ENCODE measurements at regions not wholly inside any gene's neighbourhood (a gene's known extent, or its start where the extent isn't known, plus 50 kb on each side); places are given as distances from the start of the nearest gene placed in this dataset.
A peak's percentile ranks its signal among the peaks of the same experiment; 100 is the strongest.

- no peak overlapping the region for H3K27ac ChIP-seq (ENCODE audit: low read depth, low read length)
- TF ChIP-seq, protein P1, sequence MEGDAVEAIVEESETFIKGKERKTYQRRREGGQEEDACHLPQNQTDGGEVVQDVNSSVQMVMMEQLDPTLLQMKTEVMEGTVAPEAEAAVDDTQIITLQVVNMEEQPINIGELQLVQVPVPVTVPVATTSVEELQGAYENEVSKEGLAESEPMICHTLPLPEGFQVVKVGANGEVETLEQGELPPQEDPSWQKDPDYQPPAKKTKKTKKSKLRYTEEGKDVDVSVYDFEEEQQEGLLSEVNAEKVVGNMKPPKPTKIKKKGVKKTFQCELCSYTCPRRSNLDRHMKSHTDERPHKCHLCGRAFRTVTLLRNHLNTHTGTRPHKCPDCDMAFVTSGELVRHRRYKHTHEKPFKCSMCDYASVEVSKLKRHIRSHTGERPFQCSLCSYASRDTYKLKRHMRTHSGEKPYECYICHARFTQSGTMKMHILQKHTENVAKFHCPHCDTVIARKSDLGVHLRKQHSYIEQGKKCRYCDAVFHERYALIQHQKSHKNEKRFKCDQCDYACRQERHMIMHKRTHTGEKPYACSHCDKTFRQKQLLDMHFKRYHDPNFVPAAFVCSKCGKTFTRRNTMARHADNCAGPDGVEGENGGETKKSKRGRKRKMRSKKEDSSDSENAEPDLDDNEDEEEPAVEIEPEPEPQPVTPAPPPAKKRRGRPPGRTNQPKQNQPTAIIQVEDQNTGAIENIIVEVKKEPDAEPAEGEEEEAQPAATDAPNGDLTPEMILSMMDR (IDR thresholded peaks at IDR 0.05; ENCODE audit: low read depth, low read length): no peak
- H3K27me3 ChIP-seq (ENCODE audit: control insufficient read depth, insufficient read depth, low read length): no peaks in the 10 kb centered on the region
- CTCF ChIA-PET: interaction anchor here (0.7 kb wide), 1 partner anchor 50 kb away, joined by 6 read pairs; no protein-coding TSS in a partner anchor
- no peak overlapping the region for H3K4me3 ChIP-seq (ENCODE audit: low read depth, low read length)
- POLR2A ChIA-PET: interaction anchor here (0.6 kb wide), 1 partner anchor 96 kb away, joined by 3 read pairs; no protein-coding TSS in a partner anchor
- DNase-seq (ENCODE audit: low read depth, low spot score): no peak
- no peaks in the 10 kb centered on the region for H3K9me3 ChIP-seq (ENCODE audit: control insufficient read depth, insufficient read depth, low read length)
These were observed 63.8 kb downstream of the IRF2BPL start for GRCh38 chr14:76964695-76965094.

DNA sequence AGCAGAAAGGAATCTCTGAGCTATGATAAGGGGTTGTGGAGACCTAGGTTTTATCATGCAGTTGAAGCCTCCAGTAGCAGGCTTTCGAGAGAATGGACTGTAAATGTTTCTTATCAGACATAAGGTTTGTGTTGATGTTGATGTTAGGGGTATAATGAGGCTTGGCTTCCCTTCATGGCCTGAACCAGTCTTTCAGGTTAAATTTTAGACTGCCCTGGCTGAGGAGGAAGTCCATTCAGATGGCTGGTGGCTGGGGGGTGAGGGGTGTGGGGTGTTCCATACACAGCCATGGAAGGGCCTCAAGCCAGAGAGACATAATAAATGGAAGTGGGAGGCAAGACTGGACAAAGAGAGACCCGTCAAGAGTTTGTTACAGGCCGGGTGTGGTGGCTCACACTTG lies 65.1 kb downstream of the IRF2BPL start:
- no peak overlapping the region for H3K4me3 ChIP-seq (ENCODE audit: low read depth, low read length)
- TF ChIP-seq, protein P1 (IDR thresholded peaks at IDR 0.05; ENCODE audit: low read depth, low read length): no peak
- H3K9me3 ChIP-seq (ENCODE audit: control insufficient read depth, insufficient read depth, low read length): no peaks in the 10 kb centered on the region
- no peak for DNase-seq (ENCODE audit: low read depth, low spot score)
- no peaks in the 10 kb centered on the region for H3K27me3 ChIP-seq (ENCODE audit: control insufficient read depth, insufficient read depth, low read length)
- POLR2A ChIA-PET: no interaction called here
- CTCF ChIA-PET: interaction anchor here (2.8 to 3.1 kb wide), 2 partner anchors 46 to 90 kb away, joined by 11 to 16 read pairs; no protein-coding TSS in a partner anchor
- H3K27ac ChIP-seq (ENCODE audit: low read depth, low read length): no peak overlapping the region

DNA sequence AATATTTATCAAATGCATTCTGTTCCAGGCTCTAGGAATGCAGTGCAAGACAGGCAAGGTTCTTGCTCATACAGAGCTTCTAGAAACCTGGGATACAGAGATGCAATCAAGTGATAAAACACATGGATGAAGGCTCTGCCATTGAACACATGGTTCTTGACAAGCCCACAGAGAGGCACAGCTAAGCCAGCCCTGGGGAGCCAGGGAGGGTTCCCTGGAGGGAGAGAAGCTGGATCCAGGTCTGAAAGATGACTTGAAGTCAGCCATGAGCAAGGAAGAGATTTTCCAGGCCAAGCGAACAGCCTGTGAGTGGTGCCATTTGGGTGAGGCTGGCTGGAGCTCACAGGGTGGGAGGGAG lies 66.2 kb downstream of the IRF2BPL start:
- Histone ChIP-seq H3K4me3 (ENCODE audit: low read depth, low read length) (peak overlapping the region; percentile 50), H3K27me3 (ENCODE audit: control insufficient read depth, insufficient read depth, low read length) (no peaks in the 10 kb centered on the region), H3K27ac (ENCODE audit: low read depth, low read length) (peak overlapping the region; percentile 97), H3K9me3 (ENCODE audit: control insufficient read depth, insufficient read depth, low read length) (no peaks in the 10 kb centered on the region)
- DNase-seq (ENCODE audit: low read depth, low spot score): no peak
- ChIA-PET CTCF (interaction anchor here (0.7 to 3.1 kb wide), 6 partner anchors 42 to 91 kb away, joined by 3 to 16 read pairs (median 8); no protein-coding TSS in a partner anchor), POLR2A (interaction anchor here (0.7 to 1.8 kb wide), 13 partner anchors 9 to 97 kb away, joined by 3 to 18 read pairs (median 4); no protein-coding TSS in a partner anchor)
- TF ChIP-seq, protein P1 (IDR thresholded peaks at IDR 0.05; ENCODE audit: low read depth, low read length): no peak

DNA sequence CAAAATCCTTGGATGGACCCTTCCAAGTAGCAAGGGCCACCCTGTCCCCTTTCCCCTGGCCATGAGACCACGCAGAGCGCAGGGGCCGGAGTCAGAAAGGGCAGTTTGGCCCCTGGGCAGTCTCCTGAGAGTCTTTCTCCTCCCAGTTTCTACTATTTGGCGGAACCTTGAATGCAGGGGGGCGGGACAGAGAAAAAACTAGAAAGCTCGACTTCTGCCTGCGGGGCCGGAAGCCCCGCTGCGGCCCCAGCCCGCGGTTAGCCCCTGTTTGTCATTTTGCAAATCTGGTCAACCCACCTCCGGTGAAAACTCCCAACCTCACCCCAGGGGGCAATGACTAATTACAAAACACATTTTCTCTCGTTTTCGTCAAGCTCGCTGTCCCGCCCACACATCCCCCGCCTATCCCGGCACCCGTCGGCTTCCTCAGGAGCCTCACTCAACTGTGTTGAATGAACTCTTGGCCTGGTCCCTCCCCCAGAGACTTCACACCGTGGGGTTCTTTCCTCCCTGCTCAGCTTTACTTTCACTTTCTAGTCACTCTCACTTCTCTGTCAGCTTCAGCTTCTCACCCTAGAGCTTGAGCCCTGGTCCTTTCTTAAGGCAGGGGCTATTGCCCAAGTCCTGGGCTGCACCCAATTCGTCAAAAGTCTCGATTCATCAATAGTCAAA lies 66.7 kb downstream of the IRF2BPL start:
- Histone ChIP-seq H3K27ac (ENCODE audit: low read depth, low read length) (peak overlapping the region; percentile 97), H3K27me3 (ENCODE audit: control insufficient read depth, insufficient read depth, low read length) (no peaks in the 10 kb centered on the region), H3K9me3 (ENCODE audit: control insufficient read depth, insufficient read depth, low read length) (no peaks in the 10 kb centered on the region), H3K4me3 (ENCODE audit: low read depth, low read length) (peak overlapping the region; percentile 50)
- TF ChIP-seq, protein P1 (IDR thresholded peaks at IDR 0.05; ENCODE audit: low read depth, low read length): no peak
- peak; percentile 89 for DNase-seq (ENCODE audit: low read depth, low spot score)
- POLR2A ChIA-PET: interaction anchor here (0.6 to 1.8 kb wide), 15 partner anchors 8 to 98 kb away, joined by 3 to 18 read pairs (median 4); no protein-coding TSS in a partner anchor
- CTCF ChIA-PET: interaction anchor here (0.6 to 3.1 kb wide), 10 partner anchors 14 to 109 kb away, joined by 3 to 16 read pairs (median 4); no protein-coding TSS in a partner anchor
